ENCODE measurements at regions not wholly inside any gene's neighbourhood (a gene's known extent, or its start where the extent isn't known, plus 50 kb on each side); places are given as distances from the start of the nearest gene placed in this dataset.

DNA sequence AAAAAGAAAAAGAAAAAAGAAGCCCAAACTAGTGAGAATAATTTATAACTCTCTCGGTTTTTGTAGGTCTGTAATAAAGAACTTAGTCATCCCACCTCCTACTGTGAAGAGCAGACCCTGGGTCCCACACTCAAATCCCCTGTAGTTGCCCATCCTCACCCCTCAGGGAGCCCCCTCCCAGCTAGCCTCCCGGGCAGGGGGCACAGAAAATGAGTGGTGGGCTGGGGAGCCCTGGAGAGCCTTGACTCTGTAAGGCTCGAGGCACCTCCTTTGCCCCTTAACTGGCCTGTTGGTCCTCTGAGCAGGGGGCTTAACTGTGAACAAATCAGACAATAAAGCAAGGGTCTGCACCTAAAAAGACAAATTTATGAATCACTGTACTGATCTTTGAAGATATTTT, 57.5 kb upstream of the PRKACB start:
- ChIA-PET CTCF (ENCODE audit: low intra/inter-chr PET ratio) (no interaction called here), POLR2A (no interaction called here)
- Histone ChIP-seq H3K9ac (ENCODE audit: insufficient read depth in 1 of 2, low read depth in 2 of 2, low read length in 2 of 2) (no peak overlapping the region), H3K4me1 (replicated peaks in 1 of 2; ENCODE audit: control insufficient read depth in 2 of 2, insufficient read depth in 2 of 2, low read length in 2 of 2) (peaks cover 7 to 14% of the 10 kb centered on the region in 2 experiments; a peak in 4 of 5 replicates), H3K9me3 (replicated peaks; ENCODE audit: control insufficient read depth, insufficient read depth, low read depth, low read length) (no peaks in the 10 kb centered on the region), H3K4me2 (ENCODE audit: insufficient read depth, low read length) (no peak overlapping the region), H3K36me3 (ENCODE audit: control insufficient read depth, insufficient read depth, low read length) (no peaks in the 10 kb centered on the region; the same call in 2 of the 3 replicates), H4K20me1 (replicated peaks; ENCODE audit: control insufficient read depth, insufficient read depth, low read length) (no peaks in the 10 kb centered on the region), H3K27ac (ENCODE audit: extremely low read depth, low read depth, low read length) (no peak overlapping the region), H3K9me1 (ENCODE audit: control insufficient read depth, insufficient read depth, low read length) (no peaks in the 10 kb centered on the region), H3K4me3 (no peak overlapping the region), H2AFZ (ENCODE audit: low read depth, low read length) (no peak overlapping the region), H3K27me3 (ENCODE audit: control insufficient read depth in 2 of 2, insufficient read depth in 2 of 2, low read length in 2 of 2) (no peaks in the 10 kb centered on the region), H3K79me2 (ENCODE audit: control insufficient read depth, insufficient read depth, low read length) (no peaks in the 10 kb centered on the region)
- intact Hi-C loops (cut with micrococcal nuclease) (no loop called here), in situ Hi-C loops (cut with MboI) (no loop called here)
- WGBS (ENCODE audit: insufficient coverage, low coverage, missing lambda C conversion rate): 45% methylated on average over 2 of the region's 3 CpGs
- DNase-seq (ENCODE audit: extremely low read depth in 1 of 4, low spot score in 3 of 4): no peak
- no peak for FAIRE-seq
- TF ChIP-seq ZBTB5 (IDR thresholded peaks at IDR 0.05) (no peak), RREB1 (CRISPR knock-in tag; IDR thresholded peaks at IDR 0.05) (no peak), MCM3 (IDR thresholded peaks at IDR 0.05) (no peak)
- no peak; the same call in 2 of the 3 replicates for ATAC-seq
- BruUV-seq (replicated peaks): no TSS peak

Measured in K562 (cell line).